22Rv1 (cell line): ENCODE measurements at regions not wholly inside any gene's neighbourhood (a gene's known extent, or its start where the extent isn't known, plus 50 kb on each side); places are given as distances from the start of the nearest gene placed in this dataset.
"Not testable (repeated sequence)": the region's sequence is repeated elsewhere in the genome, so short reads cannot be mapped to it uniquely, and the experiment has no call there.

ENCODE experiments used
- H3K27ac ChIP-seq: fragments of 450-650 bp; 2 replicates; pipeline ENCODE4 v1.5.1; 2017
- CTCF ChIP-seq: fragments of 450-650 bp; IDR thresholded peaks from 2 replicates; pipeline ENCODE4 v1.5.1; 2017; ENCODE audit warnings: mild to moderate bottlenecking
- ZFX ChIP-seq: fragments of 450-650 bp; IDR thresholded peaks from 2 replicates; pipeline ENCODE4 v1.6.1; 2017; ENCODE audit warnings: antibody characterized with exemption, borderline replicate concordance

- TF ChIP-seq CTCF (no peak), ZFX (no peak)
- no peak overlapping the region for H3K27ac ChIP-seq
These were observed 807.5 kb downstream of the IGSF11 start for GRCh38 chr3:118227191-118227590.

GRCh38 chr3:118228151-118228550 lies 806.5 kb downstream of the IGSF11 start:
- no peak overlapping the region for H3K27ac ChIP-seq
- no peak for TF ChIP-seq ZFX
- no peak for TF ChIP-seq CTCF

- no peak overlapping the region for H3K27ac ChIP-seq
These were observed 805.5 kb downstream of the IGSF11 start for GRCh38 chr3:118229196-118229595.

GRCh38 chr3:118231578-118231977 lies 803.1 kb downstream of the IGSF11 start:
- no peak for TF ChIP-seq ZFX
- no peak for TF ChIP-seq CTCF
- no peak overlapping the region for H3K27ac ChIP-seq

More at GRCh38 chr3:118229196-118229595, 805.5 kb downstream of the IGSF11 start:
- TF ChIP-seq CTCF (no peak), ZFX (no peak)

GRCh38 chr3:118239253-118239652 lies 795.4 kb downstream of the IGSF11 start:
- no peak overlapping the region for H3K27ac ChIP-seq
- no peak for TF ChIP-seq CTCF
- TF ChIP-seq ZFX = no peak

- no peak for TF ChIP-seq CTCF
- no peak for TF ChIP-seq ZFX
These were observed 789.9 kb downstream of the IGSF11 start for GRCh38 chr3:118244761-118245160.

GRCh38 chr3:118245312-118245711 lies 789.3 kb downstream of the IGSF11 start:
- TF ChIP-seq CTCF (no peak), ZFX (no peak)

More at GRCh38 chr3:118244761-118245160, 789.9 kb downstream of the IGSF11 start:
- no peak overlapping the region for H3K27ac ChIP-seq

GRCh38 chr3:118258850-118259249 lies 775.8 kb downstream of the IGSF11 start:
- H3K27ac ChIP-seq = not testable (repeated sequence)

More at GRCh38 chr3:118245312-118245711, 789.3 kb downstream of the IGSF11 start:
- H3K27ac ChIP-seq = no peak overlapping the region
